NCI-H748 (cell line): ENCODE measurements at regions not wholly inside any gene's neighbourhood (a gene's known extent, or its start where the extent isn't known, plus 50 kb on each side); places are given as distances from the start of the nearest gene placed in this dataset.
"Not testable (repeated sequence)": the region's sequence is repeated elsewhere in the genome, so short reads cannot be mapped to it uniquely, and the experiment has no call there.

ENCODE experiments used
- DNase-seq: peaks from one replicate; lab custom pipeline; 2025; ENCODE audit not compliant: unreplicated experiment; lab: John Stamatoyannopoulos, UW

DNA sequence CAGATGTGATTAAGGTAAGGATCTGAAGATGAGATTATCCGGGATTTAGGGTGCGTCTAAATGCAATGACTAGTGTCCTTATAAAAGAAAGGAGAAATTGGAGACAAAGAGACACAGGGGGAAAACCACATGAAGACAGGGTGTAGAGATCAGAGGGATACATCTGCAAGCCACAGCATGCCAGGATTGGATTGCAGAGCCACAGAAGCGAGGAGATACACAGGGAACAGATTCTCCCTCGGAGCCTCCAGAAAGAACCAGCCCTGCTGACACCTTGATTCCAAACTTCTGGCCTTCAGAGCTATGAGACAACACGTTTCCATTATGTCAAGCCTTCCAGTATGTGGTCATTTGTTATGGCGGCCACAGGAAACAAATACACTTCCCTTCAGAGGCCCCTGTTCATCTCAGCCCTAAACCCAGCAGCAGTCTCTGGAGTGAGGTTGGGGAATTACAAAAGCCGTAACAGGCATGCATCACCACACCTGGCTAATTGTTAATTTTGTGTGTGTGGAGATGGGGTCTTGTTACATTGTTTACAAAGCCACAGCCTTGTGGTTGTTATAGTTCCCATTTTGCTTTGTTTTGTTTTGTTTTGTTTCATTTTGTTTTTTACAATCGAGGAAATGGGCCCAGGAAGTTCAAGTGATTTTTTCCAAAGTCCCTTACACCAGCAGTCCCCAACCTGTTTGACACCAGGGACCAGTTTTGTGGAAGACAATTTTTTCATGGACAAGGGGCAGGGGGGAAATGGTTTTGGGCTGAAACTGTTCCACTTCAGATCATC is 51.6 kb upstream of the LYRM9 start:
- DNase-seq, result peak; percentile 95

DNA sequence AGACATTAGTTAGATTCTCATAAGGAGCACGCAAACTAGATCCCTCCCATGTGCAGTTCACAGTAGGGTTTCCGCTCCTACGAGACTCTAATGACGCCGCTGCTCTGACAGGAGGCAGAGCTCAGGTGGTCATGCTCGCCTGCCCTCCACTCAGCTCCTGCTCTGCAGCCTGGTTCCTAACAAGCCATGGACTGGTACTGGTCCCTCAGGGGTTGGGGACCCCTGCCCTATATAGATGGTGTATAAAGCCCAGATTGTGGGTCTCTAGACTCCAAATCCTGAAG is 52.1 kb upstream of the LYRM9 start:
- DNase-seq, result peak; percentile 77

DNA sequence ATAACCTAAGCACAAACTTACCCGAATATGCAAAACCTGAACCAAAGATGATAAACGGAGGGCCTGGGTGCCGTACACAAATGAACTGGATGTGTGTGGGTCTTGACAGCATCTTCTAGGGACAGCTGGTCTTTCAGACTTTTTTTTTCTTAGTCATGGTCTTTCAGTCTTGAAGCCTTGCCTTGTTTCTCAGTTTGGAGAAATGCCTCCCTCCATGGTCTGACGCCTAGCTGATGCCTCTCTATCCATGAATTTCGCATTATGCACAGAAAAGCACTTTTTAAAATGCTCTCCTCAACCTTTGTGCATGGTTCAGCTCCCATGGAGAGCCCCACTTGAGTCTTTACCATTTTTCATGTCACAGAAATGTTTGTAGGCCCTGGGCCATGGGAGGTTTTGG is 52.8 kb upstream of the LYRM9 start:
- no peak for DNase-seq

- DNase-seq, result no peak
These were observed 53.3 kb upstream of the LYRM9 start for GRCh38 chr17:27946513-27946912.

GRCh38 chr17:27947005-27947406 is 53.8 kb upstream of the LYRM9 start:
- DNase-seq, result no peak

GRCh38 chr17:27949304-27949703 is 56.1 kb upstream of the LYRM9 start:
- DNase-seq, result no peak

DNA sequence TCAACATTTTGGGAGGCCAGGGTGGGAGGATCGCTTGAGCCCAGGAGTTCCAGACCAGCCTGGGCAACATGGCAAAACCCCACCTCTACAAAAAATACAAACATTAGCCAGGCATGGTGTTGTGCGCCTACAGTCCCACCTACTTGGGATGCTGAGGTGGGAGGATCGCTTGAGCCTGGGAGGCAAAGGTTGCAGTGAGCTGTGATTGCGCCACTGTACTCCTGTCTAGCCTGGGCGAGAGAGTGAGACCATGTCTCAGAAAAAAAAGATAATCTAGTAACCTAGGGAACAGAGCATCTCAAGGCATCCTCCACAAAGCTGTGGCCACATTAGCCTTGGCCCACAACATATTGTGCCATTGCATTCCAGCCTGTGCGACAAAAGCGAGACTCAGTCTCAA is 57.1 kb upstream of the LYRM9 start:
- not testable (repeated sequence) for DNase-seq

GRCh38 chr17:27950995-27951394 is 57.8 kb upstream of the LYRM9 start:
- DNase-seq, result no peak

- no peak for DNase-seq
These were observed 58.7 kb upstream of the LYRM9 start for GRCh38 chr17:27951872-27952271.

DNA sequence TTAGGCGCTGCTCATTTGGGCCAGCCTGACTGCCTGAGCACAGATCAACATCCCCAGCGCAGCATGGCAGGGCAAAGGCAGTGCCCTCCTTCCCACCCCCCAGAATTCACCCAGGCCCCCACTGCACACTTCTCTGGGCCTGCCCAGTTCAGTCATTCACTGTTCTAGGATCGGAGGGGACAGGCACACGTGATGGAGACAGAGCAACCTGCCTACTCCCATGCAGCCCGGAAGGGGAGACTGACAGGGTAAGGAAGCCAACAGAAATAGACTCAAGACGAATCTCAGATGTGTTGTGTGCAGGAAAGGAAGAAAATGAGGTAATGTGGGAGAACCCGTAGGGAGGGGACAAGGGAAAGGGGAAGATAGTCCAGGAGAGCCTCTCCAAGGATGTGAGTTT is 59.2 kb upstream of the LYRM9 start:
- DNase-seq, result no peak

- no peak for DNase-seq
These were observed 61.7 kb upstream of the LYRM9 start for GRCh38 chr17:27954548-27955495.

DNA sequence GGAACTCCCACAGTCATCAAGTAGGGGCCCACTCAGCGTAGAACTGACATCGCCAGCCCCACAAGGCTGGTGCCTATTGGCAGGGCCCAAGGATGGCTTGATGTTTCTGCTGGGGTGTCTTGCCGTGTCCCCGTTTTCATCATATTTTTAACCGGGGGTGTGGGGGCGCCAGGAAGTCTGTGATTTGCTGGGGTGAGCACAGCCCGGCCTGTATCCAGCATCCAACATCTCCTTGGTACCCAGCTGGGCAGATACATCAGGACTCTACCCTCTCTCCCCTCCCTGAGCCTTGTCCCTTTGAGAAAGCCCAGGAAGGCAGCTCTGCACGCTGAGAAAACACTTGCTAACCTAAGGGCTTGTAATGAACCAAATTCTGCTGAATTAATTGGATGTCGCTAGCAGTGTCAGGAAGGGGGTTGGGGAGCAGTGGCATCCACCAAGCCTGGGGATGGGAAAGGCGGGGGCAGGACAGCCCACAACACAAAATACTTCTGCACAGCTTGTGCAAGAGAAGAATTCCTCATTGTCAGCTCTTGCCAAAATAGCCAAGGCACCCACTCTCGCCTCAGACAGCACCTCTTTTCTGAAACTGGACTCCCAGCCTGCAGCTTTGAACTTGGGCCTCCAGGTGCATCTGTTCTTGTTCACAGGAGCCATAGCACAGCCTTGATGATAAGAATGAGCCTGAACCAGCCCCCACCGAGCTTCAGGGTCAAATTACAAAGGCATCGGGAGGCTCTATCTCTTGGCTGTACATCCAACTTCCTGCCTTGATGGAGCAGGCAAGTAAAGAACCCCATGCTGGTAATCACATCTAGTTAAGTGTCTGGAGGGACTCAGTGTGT is 63.7 kb upstream of the LYRM9 start:
- DNase-seq, result peak; percentile 51

DNA sequence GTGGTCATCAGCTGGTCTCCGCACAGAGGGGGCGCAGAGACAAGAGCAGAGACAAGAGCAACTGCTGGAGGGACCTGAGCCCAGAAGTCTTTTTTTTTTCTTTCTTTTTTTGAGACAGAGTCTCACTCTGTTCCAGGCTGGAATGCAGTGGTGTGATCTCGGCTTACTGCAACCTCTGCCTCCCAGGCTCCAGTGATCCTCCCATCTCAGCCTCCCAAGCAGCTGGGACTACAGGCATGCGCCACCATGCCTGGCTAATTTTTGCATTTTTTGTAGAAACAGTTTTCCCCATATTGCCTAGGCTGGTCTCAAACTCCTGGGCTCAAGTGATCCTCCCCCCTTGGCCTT is 64.3 kb upstream of the LYRM9 start:
- DNase-seq, result not testable (repeated sequence)

GRCh38 chr17:27958708-27959381 is 65.7 kb upstream of the LYRM9 start:
- no peak for DNase-seq

DNA sequence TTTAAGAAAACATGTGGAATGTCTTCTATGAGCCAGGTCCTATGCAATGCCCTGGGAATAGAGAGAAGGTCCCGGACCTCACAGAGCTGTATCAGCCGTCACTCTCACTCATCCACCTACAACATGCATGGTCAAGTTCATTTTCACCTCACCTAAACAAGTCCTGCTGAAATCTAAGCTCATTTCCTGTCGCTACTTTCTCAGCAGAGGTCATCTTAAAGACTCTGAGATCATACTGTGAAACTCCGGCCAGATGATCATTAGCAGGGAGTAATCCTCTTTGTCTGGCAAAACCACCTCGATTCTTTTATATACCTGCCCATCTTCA is 66.2 kb upstream of the LYRM9 start:
- DNase-seq, result no peak

DNA sequence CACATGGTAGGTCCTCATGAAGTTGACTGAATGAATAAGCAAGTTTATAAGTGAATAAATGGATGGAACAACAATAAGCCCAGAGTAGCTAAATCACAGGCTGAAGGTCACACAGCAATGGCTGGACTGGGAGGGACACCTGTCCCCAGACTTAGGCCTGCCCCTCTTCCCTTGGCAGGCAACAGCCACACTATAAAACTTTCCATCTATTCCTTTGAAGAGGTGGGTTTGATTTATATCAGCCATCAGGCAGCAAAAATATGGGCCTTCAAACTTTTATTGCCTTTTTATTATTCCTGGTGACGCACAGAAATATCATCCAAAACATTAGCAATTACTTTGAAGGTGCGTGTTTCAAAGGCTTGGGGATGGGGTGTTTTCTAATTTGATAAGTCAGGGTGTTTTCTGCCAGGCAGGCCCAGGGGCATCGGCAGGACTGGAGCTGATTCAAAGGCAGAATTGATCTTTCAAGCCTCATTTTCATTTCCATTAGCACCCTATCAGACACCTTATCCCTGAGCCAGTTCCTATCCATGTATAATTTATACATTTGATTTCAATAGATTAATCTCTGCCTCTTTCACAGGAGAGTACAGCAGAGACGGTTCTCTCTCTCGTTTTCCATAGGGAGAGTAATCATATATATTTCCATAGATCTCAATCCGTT is 67.2 kb upstream of the LYRM9 start:
- DNase-seq, result no peak

GRCh38 chr17:27962581-27962980 is 69.4 kb upstream of the LYRM9 start:
- not testable (repeated sequence) for DNase-seq

GRCh38 chr17:27965224-27965623 is 72.1 kb upstream of the LYRM9 start:
- no peak for DNase-seq

DNA sequence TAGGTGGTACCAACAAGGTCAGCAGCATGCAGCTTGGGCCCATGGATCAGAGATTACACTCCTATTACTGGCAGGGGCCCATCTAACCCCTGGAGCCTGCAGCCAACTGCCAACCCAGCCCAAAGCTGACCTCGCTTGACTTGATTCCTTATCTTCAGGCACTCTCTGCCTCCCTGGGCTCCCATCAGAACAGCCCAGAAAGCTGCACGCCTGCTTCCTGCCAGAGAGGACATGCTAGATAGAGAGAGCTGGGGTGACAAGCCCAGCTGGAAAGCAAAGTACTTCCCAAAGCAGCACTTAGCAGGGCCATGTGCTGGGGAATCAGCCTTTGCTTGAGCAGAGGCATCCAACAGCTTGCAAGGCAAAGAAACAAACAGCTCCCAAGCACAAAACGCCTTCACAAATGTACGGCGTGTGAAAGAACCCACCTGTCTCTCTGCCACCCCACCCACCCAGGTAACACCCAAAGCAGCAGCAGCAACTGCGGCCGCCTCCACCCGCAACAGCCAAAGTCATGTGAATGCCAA is 74.2 kb upstream of the NLK start:
- no peak for DNase-seq

GRCh38 chr17:27970587-27970986 is 71.9 kb upstream of the NLK start:
- no peak for DNase-seq
